ENCODE measurements at regions not wholly inside any gene's neighbourhood (a gene's known extent, or its start where the extent isn't known, plus 50 kb on each side); places are given as distances from the start of the nearest gene placed in this dataset.
"Not testable (repeated sequence)": the region's sequence is repeated elsewhere in the genome, so short reads cannot be mapped to it uniquely, and the experiment has no call there.

DNA sequence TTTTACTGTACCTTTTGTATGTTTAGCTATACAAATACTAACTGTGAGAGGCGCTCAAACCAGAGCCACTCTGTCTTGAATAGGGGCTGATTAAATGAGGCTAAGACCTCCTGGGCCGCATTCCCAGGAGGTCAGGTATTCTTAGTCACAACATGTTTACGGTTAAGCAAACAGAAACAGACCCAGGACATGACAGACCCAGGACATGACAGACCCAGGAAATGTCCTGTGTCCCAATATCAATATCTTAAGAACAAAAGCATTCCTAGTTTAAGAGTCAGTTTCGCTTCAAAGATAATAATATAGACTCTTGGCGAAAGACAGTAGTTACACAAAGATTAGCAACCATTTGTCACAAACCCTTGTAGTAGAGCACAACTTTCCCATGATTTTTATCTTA is 304.5 kb downstream of the CCSER2 start:
- DNase-seq (ENCODE audit: low read depth) = no peak

DNA sequence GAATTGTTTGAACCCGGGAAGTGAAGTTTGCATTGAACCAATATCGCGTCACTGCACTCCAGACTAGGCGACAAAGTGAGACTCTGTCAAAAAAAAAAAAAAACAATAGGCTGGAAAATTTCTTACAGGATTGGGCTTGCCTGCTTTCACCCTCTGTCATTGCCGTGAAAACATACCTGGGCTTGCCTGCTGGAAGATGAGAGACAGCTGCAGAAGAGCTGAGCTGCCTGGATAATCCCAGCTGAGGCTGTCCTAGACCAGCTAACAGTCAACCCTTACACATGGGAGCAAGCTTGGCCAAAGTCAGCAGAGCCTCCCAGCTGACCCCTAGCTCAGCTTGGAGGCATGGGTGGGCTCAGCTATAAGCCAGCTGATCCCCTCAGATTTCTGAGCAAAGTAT is 306.2 kb downstream of the CCSER2 start:
- DNase-seq (ENCODE audit: low read depth) = no peak

DNA sequence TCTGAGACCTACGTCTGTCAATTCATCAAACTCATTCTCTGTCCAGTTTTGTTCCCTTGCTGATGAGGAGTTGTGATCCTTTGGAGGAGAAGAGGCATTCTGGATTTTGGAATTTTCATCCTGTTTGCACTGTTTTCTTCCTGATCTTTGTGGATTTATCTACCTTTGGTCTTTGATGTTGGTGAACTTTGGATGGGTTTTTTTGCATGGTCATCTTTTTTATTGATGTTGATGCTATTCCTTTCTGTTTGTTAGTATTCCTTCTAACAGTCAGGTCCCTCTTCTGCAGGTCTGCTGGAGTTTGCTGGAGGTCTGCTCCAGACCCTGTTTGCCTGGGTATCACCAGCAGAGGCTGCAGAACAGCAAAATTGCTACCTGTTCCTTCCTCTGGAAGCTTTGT is 322.2 kb downstream of the CCSER2 start:
- DNase-seq (ENCODE audit: low read depth) = not testable (repeated sequence)

DNA sequence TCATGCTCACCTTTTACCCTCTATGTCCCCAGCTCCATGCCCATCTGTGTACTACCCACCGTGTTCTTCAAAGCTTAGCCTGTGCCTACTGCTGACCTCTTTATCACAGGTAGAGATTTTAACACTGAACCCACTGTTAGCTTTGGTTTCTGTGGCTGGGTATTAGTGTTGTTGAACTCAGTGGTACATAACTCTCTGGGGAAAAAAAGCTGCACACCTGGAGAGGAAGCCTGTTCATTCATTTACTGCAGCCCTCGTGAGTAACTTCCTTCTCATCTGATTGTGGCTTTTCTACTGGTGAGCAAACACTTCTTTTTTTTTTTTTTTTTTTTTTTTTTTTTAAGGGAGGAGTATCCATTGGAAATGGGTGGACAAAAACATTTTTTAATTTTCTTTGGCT is 326.3 kb downstream of the CCSER2 start:
- no peak for DNase-seq (ENCODE audit: low read depth)

DNA sequence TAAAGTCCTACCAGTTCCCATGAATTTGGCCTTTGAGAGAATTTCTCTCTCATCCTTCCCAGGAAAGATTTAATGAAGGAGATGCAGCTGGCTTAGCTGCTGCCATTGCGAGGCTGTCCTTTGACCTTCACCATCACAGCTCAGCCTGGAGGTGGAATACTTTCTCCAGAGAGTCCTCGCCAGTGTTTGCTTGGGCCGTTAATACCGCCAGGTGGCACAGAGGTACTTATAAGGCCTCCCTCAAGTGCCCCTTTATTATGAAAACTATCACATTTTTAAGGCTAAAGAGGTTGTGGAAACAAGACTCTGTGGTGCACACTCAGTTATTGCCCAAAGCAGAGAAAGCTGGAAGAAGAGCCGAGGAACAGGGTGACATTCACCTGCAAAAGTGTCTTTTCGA is 330.6 kb downstream of the CCSER2 start:
- no peak for DNase-seq (ENCODE audit: low read depth)

DNA sequence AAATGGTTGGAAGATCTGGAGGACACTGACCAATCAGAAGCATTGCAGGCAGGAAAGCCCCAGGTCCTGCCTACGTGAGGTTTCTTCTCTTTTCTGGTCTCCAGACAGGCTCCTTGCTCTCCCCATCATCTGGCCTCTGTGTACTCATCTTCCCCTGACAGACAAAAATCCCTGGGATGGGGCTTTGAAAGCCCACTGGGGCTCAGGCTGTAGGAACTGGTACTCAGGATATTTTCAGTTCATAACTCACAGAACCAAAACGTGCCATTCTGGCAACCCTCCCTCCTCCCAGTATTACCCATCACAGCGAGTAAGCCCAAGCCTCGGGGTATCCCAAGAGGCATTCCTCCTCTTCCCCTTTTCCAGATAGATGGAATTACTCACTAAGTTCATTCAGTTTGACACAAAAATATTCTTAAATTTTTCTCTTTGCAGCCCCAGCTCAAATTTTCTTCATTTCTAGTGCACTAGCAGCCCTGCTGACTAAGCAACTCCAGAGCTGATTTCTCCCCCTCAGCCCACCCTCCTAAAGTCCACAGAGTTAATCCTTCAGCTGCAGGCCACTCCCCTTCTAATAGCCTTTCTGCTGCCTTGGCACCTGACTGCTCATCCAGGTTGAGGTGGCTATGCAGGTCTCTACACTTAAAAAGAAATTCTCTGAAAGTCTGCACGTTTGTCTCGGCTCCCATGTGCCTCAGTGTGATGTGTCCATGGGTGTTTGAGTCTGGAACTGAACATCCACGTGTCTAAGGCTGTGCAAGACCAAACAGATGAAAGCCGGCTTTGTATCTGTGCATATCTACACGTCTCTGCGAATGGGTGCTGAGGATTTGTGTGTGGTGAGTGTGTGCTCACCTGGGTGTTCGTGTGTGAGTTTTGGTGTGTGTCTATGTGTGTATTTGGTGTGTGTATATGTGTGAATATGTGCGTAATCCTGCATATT is 331.4 kb downstream of the CCSER2 start:
- DNase-seq (ENCODE audit: low read depth) = no peak

DNA sequence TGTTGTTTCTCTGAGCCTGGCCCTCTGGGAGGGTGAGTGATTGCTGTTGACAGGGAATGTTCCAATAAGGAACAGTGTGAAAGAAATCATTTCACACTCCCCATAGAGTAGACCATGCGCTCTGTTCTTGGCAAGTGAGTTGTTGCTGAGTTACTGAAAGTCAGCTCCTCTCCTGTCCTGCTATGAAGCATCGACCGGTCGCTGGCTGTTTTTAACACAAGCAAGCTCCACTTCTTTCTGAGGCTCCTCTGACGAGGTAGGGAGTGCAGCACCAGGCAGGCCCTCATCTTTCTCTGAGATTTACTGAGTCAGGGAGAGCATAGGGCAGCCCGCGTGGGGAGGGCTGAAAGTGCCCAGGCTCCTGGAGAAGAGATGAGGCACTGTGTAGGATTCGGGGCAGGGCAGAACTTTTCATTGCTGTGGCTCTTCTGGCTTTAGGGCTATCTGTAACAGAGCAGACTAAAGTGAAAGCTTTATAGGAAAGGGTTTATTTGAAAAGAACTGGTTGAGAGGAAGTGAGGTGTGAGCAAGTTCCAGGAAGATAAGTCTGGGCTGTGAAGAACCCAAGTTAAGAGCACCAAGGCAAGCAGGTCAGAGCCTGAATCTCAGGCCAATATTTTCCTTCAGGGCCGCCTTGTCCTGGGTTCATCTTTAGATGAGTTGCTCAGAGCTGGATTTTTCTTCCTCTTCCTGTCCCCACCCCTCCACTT is 332.2 kb downstream of the CCSER2 start:
- DNase-seq (ENCODE audit: low read depth) = no peak

DNA sequence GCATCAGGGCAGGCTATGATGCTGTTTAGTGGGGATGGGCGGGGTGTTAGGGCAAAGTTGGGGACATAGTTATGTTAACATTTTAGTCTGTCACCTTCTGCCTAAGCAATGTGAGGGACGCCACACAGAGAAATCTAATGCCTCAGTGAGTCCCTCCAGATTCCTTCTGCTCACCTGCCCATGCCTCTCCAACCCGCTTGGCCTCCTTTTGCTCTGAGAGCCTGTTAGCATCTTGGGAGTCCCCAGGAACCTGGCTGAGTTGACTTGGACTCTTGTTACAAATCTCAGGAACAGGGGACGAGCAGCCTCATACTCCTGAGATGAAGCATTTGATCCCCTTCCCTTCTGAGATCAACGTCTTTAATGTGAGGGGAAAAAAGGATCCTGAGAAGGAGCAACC is 336.8 kb downstream of the CCSER2 start:
- DNase-seq (ENCODE audit: low read depth) = no peak

DNA sequence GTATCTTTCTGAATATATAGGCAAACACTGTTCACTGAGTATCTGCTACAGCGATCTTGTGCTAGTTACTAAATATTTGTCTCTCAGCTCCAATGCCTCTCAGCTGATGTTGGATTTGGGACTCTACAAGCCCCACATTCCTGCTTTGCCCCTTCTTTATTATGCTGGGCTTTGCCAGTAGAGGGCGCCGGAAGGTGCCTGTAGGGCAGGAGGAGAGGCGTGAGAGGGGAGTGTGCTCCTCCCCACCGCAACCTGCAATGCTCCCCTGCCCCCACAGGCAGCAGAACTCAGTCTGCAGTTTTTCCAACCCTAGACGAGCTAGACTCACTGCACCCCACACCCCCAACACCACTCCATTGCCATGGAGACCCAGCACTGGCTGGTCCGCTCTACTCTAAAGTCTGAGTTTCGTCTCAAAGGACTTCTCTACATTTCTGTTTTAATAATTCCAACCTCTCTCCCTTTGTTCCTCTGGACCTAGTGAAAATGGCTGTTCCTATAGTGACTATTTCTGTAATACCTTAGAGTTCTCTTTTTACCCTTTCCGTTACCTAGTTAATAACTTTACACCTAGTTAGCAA is 337.6 kb downstream of the CCSER2 start:
- no peak for DNase-seq (ENCODE audit: low read depth)

DNA sequence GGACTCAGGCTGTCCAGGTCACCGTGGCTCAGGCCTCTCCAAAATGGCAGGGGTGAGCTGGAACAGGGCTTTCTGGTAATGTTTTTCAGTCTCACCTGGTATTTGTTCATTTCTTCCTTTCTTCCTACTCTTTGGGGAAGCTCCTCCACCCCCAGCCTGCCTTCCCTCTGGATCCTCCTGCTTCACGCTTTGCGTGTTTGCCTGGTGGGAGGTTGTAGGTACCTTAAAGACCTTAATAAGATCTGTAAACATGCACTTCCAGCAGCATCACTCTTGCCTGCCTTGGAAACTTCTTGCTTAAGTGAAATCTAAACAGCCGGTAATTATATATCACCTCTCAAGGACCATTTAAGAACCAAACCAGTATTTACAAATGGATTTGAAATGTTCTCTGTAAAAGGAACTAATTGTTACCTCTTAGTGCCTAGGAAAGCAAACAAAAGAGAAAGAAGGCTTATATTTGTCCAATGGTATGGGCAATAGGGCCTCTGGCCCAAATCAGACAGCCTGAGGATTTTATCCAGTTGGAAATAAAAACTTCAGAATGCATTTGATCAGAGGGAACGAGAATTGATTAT is 339.9 kb downstream of the CCSER2 start:
- DNase-seq (ENCODE audit: low read depth) = no peak

DNA sequence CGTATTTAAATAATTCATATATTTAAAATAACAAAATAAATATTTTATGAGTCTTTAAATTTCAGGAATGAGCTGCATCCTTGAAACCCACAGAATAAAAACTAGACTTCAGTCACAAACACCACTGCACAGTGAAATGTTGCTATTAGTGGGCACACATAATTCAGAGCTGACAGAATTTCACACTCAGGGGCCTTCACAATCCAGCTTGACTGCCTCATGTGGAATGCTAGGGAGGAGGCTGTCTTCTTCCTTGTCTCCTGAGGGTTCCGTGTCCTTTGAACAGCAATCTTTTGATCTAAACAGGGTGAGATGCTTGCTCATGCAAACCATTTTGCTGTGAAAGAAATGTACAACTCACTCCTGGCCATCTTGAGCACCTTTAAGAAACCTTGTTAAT is 346.7 kb downstream of the CCSER2 start:
- no peak for DNase-seq (ENCODE audit: low read depth)

DNA sequence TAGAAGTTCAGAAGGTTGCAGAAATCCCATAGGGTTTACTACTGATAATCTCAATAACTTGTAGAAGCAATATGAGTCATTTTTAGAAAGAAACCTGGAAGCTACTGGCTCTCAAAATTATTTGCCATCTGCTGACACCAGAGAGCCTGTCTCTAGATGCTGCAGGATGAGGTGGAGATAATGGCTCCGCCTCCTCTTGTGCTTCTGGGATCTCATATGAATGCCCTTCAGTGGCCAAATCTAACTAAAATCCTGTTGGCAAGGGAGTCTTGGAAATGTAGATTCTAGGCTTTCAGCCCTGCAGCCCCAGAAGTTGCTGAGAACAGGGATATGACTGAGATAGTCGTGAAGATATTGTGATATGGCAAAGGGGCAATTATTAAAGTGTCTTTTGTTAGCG is 348.1 kb downstream of the CCSER2 start:
- no peak for DNase-seq (ENCODE audit: low read depth)

DNA sequence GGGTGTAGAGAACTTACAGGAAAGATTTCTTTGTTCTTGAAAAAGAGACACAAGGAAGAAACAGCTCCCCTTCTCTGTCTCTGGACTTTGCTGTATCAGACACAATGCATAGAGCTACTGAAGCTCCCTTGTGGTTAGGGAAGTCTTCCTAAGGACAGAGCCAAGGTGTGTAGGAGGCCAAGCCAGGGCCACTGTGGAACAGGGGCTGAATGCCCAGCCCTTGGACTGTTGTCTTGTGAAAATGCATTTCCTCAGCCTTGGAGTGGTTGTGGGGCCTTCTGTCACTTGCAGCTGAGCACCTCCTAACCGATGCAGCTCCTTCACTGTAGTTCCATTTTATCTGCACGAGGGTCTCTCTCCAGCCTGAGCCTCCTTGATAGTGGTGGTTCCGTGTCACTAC is 353.4 kb downstream of the CCSER2 start:
- DNase-seq (ENCODE audit: low read depth) = no peak

DNA sequence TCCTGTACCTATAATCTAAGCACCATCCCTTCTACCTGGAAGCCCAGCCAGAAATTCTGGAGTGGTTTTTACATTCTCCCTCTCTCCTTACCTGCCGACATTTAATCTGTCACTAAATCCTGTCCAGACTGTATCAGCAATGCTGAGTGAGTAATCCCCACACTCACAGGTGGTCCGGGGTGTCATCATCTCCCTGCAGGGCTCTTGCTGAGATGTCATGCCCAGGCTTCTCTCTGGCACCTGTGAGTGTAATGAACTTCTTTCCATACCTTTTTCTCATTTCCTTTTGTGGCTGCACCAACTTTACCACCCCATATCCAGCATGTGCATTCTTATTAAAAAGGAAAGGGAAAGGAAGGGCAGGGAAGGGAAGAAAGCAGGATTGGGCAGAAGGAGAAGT is 355.2 kb downstream of the CCSER2 start:
- DNase-seq (ENCODE audit: low read depth) = no peak

DNA sequence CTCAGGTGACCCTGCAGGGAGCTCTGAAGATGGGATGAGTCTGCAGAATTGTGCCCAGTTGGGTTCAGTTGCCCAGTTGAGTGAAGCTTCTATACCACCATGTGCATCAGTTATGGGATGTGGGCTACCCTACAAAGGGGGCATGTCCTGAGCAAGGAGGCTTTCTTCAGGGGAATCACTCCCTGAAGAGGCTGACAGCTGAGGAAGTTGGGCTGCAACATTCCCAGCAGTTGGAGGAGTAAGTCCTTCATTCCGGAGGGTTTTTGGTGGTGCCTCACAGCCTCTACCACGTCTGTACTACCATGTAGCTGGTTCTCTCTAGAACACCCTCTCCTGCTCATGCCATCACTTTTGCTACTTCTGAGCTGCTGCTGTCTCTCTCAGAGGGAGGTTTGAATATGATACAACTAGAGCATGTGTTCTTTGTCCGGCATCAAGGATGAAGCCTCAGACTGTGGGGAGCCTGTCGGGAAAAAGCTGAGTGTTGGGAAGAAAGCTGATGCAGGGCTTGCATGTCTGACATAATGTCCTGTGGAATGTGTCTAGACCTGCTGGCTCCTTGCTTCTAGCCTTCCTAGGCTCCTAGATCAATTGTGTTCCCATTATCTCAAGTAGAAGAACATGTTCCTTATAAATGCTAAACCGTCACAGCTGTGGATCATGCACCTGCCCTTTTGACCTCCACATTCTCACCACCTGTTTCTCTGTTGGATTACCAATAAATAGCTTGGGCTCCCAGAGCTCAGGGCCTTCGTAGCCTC is 355.8 kb downstream of the CCSER2 start:
- no peak for DNase-seq (ENCODE audit: low read depth)

DNA sequence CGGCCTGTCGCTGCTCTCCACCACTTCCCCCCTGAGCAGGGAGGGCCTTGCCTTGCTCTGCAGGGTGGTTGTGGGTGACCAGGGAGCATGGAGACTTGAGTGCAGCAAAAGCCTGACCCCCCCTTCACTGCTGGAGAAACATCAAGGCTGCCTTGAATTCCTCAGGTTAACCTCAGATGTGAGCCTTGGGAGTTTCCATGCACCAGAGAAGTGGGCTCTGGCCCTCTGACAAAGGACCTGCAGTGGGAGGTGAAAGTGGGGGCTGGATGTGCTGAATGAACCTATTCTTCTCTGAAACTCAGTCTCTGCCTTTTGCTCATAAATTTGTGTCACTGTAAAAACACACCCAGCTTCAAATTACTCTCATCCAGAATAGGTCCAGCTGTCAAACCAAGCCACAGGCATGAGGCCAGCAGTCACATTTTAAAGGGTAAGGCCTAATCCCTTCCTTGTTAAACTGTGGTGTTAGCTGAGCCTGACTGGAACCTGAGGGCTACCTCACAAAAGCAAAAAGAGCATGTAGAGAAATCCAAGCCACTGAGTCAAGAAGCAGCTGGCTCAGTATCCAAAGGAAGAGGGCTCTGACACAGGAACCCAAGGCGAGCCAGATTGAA is 356.8 kb downstream of the CCSER2 start:
- DNase-seq (ENCODE audit: low read depth) = no peak

DNA sequence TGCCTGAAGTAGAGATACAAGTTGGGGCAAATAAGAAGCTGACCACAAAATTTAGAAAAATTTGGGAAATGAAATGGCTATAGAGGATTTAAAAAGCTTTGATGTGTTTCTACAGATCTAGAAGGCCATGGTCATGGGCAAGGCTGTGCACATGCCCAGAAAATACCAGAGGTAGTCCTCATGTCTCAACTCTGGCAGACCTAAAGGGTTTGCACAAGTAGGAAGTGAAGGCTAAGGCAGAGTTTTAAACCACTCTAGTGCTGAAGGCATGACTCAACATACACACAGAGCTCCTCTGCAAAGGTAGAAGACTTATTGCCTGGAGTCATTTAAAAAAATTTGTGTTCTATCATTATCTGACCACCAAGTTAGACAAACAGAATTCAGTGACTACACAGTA is 364.6 kb downstream of the CCSER2 start:
- no peak for DNase-seq (ENCODE audit: low read depth)

DNA sequence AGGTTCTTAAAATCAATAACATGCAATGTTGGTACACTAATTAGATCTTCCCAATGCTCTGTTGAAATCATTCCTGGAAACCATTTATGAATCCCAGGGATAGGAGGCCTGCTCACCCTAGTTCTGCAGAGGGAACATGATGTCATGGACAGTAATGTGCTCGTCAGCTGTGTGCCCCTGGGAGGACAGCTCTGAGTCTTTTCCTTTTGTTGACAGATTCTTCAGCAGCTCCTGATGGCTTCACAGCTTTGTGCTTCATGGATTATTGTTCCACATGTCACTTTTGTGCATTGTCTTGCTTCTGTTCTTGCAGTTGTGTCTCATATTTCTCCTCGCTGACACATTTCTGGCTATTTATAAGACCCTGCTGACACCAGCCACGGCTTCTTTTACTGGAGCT is 367.5 kb downstream of the CCSER2 start:
- DNase-seq (ENCODE audit: low read depth) = no peak

DNA sequence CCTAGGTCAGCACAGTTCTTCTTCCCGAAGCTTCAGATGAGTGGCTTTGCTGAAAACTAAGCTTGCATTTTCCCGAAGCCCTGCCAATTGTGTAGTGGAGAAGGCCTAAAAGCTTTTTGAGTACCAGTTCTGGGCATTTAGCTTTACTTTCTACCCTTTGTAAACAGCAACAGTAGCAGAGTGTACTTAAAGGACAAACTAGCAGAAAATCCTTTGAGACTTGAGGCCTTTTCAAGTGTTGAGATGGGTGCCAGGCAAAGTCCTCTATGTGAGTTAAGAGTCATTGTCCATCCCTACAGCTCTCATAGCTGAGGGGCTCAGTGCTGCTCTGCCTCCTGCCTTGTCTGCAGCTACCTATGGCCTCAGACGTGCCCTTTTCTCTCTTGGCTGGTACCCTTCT is 368.2 kb downstream of the CCSER2 start:
- no peak for DNase-seq (ENCODE audit: low read depth)

DNA sequence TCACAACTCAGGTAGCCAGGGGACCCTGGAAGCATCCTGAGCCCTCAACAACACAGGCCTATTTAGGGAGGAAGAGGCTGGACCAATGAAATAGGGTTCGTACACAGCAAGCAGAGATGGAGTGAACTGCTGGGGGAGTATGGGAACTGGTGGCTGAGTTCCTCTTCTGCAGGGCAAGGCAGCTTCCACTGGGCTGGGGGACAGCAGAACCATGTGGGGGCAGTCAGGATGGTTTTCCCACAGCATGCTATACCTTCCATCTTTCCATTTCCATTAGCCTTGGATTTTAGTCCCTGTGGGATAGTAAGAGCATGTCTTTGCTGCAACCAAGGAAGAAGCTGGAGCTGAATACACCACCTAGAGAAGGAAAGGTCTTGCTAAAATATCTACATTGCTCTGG is 370.6 kb downstream of the CCSER2 start:
- no peak for DNase-seq (ENCODE audit: low read depth)

DNA sequence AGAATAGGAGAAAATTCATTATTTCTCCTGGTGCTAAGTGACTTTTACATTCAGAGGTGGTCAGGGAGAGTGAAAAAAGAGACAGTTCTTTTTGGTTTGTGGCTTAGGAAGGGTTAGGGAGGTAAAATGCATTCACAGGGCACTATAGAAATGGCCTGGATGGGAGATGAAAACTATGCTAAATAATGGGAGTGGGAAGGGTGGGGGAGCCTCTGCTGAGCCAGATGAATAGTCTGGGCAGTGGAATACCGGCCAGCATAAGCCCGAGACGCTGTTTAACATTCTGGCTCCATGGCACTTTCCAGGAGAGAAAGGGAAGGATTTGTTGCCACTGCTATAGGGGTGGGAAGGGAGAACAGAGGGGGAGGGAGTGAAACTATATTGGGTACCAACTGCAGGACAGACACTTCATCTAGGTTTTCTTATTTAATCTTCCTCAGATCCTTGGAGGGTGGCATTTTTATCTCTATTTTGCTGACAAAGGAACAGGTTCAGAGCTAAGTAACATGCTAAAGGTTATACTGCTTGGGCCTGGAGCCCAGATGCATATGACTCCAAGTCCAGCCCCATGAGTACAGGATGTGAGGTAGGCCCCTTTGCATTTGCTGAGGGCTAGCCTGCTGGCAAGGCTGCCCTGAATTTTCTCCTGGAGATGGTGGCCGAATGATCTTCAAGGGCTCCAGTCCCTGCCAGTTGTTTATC is 372.4 kb downstream of the CCSER2 start:
- no peak for DNase-seq (ENCODE audit: low read depth)
